Type B pancreatic cell (in vitro differentiated cells): ENCODE measurements at regions not wholly inside any gene's neighbourhood (a gene's known extent, or its start where the extent isn't known, plus 50 kb on each side); places are given as distances from the start of the nearest gene placed in this dataset.

Experiments used
- DNase-seq: peaks from one replicate; pipeline ENCODE4 v3.0.0; 2021; ENCODE audit warnings: mixed read lengths; ENCODE audit not compliant: unreplicated experiment; ENCODE audit errors: extremely low spot score
- H3K27ac Mint-ChIP-seq: 2 replicates; pipeline ENCODE4 v1.8.0; 2021; ENCODE audit warnings: mild to moderate bottlenecking, mixed read lengths
- H3K27me3 Mint-ChIP-seq: 2 replicates; pipeline ENCODE4 v1.8.0; 2021; ENCODE audit warnings: mixed read lengths
- H3K36me3 Mint-ChIP-seq: 2 replicates; pipeline ENCODE4 v1.8.0; 2021; ENCODE audit warnings: mixed read lengths
- H3K4me1 Mint-ChIP-seq: one replicate; pipeline ENCODE4 v1.8.0; 2021; ENCODE audit warnings: mixed read lengths; ENCODE audit not compliant: unreplicated experiment
- H3K4me3 Mint-ChIP-seq: 2 replicates; pipeline ENCODE4 v1.8.0; 2021; ENCODE audit warnings: mild to moderate bottlenecking, mixed read lengths
- H3K9me3 Mint-ChIP-seq: 2 replicates; pipeline ENCODE4 v1.8.0; 2021; ENCODE audit warnings: mixed read lengths
- TF ChIP-seq, protein P1 (sequence below): fragments of 200-600 bp; sonication (generic); conservative IDR thresholded peaks from 2 replicates; pipeline ENCODE4 v1.5.0; 2021; ENCODE audit warnings: antibody characterized with exemption, mild to moderate bottlenecking

DNA sequence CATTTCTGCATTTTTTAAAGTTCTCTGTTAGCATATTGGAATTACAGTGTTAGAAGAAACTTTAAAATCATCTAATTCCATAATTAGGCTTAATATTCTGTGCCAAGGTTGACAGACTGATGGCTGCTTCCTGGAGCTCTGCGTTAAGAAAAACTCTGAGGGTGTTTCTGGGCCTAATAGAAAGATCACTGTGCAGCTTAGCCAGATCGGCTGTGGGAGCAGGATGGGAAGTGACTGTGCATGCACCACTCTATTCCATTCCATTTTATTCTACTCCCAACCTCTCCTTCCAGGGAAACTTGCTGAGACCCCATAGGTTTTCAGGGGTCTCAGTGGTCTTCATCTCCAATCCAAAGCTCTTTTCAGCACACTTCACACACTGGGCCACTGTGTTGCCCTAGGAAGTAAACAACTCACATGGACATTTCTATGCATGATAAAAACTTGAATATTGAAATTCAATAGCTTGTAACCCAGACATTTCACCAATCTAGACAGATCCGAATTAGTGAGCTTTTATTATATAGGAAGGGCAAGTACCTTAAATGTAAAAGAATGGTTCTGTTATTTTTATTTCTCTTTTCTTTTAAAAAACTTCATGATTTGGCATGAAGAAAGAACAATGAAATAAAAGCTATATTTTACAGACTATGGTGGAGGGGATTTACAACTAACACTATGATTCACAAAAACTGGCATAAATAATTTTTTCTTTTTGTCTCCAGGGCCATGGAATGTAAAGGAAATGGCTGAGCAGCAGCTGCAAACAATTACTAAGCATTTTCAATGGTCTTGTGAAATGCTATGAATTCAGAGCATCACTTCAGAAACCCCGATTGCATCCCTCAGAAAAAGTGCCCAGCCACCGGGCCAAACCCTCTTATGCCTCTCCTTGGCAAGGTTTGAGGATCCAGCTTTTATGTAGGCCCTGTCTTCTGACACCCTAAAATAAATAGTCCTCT lies 51.4 kb upstream of the DAB2 start:
- TF ChIP-seq, protein P1, sequence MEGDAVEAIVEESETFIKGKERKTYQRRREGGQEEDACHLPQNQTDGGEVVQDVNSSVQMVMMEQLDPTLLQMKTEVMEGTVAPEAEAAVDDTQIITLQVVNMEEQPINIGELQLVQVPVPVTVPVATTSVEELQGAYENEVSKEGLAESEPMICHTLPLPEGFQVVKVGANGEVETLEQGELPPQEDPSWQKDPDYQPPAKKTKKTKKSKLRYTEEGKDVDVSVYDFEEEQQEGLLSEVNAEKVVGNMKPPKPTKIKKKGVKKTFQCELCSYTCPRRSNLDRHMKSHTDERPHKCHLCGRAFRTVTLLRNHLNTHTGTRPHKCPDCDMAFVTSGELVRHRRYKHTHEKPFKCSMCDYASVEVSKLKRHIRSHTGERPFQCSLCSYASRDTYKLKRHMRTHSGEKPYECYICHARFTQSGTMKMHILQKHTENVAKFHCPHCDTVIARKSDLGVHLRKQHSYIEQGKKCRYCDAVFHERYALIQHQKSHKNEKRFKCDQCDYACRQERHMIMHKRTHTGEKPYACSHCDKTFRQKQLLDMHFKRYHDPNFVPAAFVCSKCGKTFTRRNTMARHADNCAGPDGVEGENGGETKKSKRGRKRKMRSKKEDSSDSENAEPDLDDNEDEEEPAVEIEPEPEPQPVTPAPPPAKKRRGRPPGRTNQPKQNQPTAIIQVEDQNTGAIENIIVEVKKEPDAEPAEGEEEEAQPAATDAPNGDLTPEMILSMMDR = no peak
- no peak for DNase-seq
- H3K4me3 Mint-ChIP-seq = no peak overlapping the region
- H3K36me3 Mint-ChIP-seq = no peaks in the 10 kb centered on the region
- H3K27me3 Mint-ChIP-seq = peaks cover 4% of the 10 kb centered on the region
- H3K27ac Mint-ChIP-seq = no peak overlapping the region
- H3K9me3 Mint-ChIP-seq = no peaks in the 10 kb centered on the region
- H3K4me1 Mint-ChIP-seq = peaks cover 33% of the 10 kb centered on the region

DNA sequence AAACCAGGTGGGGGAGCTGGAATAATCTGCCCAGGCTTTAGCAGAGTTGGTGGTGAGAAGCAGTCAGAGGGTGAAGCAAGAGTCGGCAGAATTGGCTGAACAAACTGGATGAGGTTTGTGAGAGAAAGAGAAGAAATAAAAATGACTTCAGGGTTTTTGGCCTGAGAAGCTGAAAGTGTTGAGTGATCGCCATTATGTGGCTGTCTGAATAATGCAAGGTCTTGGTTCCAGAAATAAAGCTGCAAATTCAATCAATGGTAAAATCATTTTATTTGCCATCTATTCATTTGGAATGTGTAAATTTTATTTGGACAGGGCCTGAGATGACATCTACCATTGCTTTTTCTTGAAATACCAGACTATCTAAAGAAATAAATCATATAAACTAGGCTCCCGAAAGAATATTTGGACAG lies 50.4 kb upstream of the DAB2 start:
- Mint-ChIP-seq H3K4me1 (peaks cover 33% of the 10 kb centered on the region), H3K9me3 (no peaks in the 10 kb centered on the region), H3K27ac (no peak overlapping the region)

More for the DNA sequence above, 50.4 kb upstream of the DAB2 start:
- TF ChIP-seq, protein P1 = no peak
- no peak for DNase-seq
- Mint-ChIP-seq H3K4me3 (no peak overlapping the region), H3K27me3 (peaks cover 4% of the 10 kb centered on the region), H3K36me3 (no peaks in the 10 kb centered on the region)
